NT2/D1 (cell line): ENCODE measurements at regions not wholly inside any gene's neighbourhood (a gene's known extent, or its start where the extent isn't known, plus 50 kb on each side); places are given as distances from the start of the nearest gene placed in this dataset.

Source experiments
- SUZ12 ChIP-seq: IDR thresholded peaks from 2 replicates; pipeline ENCODE4 v1.6.1; 2011; ENCODE audit not compliant: insufficient read length, insufficient read depth; ENCODE audit errors: extremely low read depth
- YY1 ChIP-seq: IDR thresholded peaks from 2 replicates; pipeline ENCODE4 v1.6.1; 2011; ENCODE audit not compliant: insufficient read length, insufficient read depth
- ZNF274 ChIP-seq: IDR thresholded peaks from 2 replicates; pipeline ENCODE4 v1.6.1; 2011; ENCODE audit warnings: mild to moderate bottlenecking, low read depth, low read length

GRCh38 chr17:77428020-77428748, 287.4 kb downstream of the SEC14L1 start:
- no peak for TF ChIP-seq YY1
- no peak for TF ChIP-seq SUZ12
- no peak for TF ChIP-seq ZNF274
